MV-4-11 (cell line): ENCODE measurements at regions not wholly inside any gene's neighbourhood (a gene's known extent, or its start where the extent isn't known, plus 50 kb on each side); places are given as distances from the start of the nearest gene placed in this dataset.
"Not testable (repeated sequence)": the region's sequence is repeated elsewhere in the genome, so short reads cannot be mapped to it uniquely, and the experiment has no call there.

Source experiments
- DNase-seq: peaks from one replicate; lab custom pipeline; 2025; lab: John Stamatoyannopoulos, UW

GRCh38 chr11:116698080-116698479 is 74.7 kb downstream of the BUD13 start:
- no peak for DNase-seq

GRCh38 chr11:116697639-116698038 is 75.1 kb downstream of the BUD13 start:
- DNase-seq, result no peak

- DNase-seq, result no peak
Observed at GRCh38 chr11:116697011-116697410, 75.8 kb downstream of the BUD13 start.

GRCh38 chr11:116696381-116696941 is 76.3 kb downstream of the BUD13 start:
- no peak for DNase-seq

GRCh38 chr11:116695657-116696254 is 77.0 kb downstream of the BUD13 start:
- no peak for DNase-seq

- no peak for DNase-seq
Observed at GRCh38 chr11:116694815-116695590, 77.8 kb downstream of the BUD13 start.

GRCh38 chr11:116694349-116694725 is 78.5 kb downstream of the BUD13 start:
- no peak for DNase-seq

- DNase-seq, result no peak
Observed at GRCh38 chr11:116693593-116694348, 79.0 kb downstream of the BUD13 start.

- DNase-seq, result no peak
Observed at GRCh38 chr11:116693102-116693570, 79.7 kb downstream of the BUD13 start.

- no peak for DNase-seq
Observed at GRCh38 chr11:116692318-116693101, 80.3 kb downstream of the BUD13 start.

GRCh38 chr11:116691771-116692177 is 81.0 kb downstream of the BUD13 start:
- no peak for DNase-seq

GRCh38 chr11:116690611-116691010 is 82.2 kb downstream of the BUD13 start:
- DNase-seq, result no peak

GRCh38 chr11:116689413-116690127 is 83.2 kb downstream of the BUD13 start:
- DNase-seq, result no peak

GRCh38 chr11:116688202-116688540 is 84.6 kb downstream of the BUD13 start:
- no peak for DNase-seq

- no peak for DNase-seq
Observed at GRCh38 chr11:116687458-116688201, 85.2 kb downstream of the BUD13 start.

- no peak for DNase-seq
Observed at GRCh38 chr11:116686866-116687265, 85.9 kb downstream of the BUD13 start.

GRCh38 chr11:116683982-116684381 is 88.8 kb downstream of the BUD13 start:
- no peak for DNase-seq

- DNase-seq, result no peak
Observed at GRCh38 chr11:116680349-116681125, 92.2 kb downstream of the BUD13 start.

GRCh38 chr11:116678887-116679286 is 93.9 kb downstream of the BUD13 start:
- DNase-seq, result no peak

- not testable (repeated sequence) for DNase-seq
Observed at GRCh38 chr11:116667318-116667717, 105.5 kb downstream of the BUD13 start.
